ENCODE measurements at regions not wholly inside any gene's neighbourhood (a gene's known extent, or its start where the extent isn't known, plus 50 kb on each side); places are given as distances from the start of the nearest gene placed in this dataset.

GRCh38 chr17:17398943-17399926, 77.6 kb upstream of the MED9 start:
- TF ChIP-seq CTCF (IDR thresholded peaks at IDR 0.05) (no peak), EZH2 (IDR thresholded peaks at IDR 0.05; ENCODE audit: borderline replicate concordance, insufficient read depth, low read depth, low read length, poor library complexity, severe bottlenecking) (no peak)
